Hematopoietic multipotent progenitor cell (in vitro differentiated cells): ENCODE measurements at regions not wholly inside any gene's neighbourhood (a gene's known extent, or its start where the extent isn't known, plus 50 kb on each side); places are given as distances from the start of the nearest gene placed in this dataset.
A peak's percentile ranks its signal among the peaks of the same experiment; 100 is the strongest.
"Not testable (repeated sequence)": the region's sequence is repeated elsewhere in the genome, so short reads cannot be mapped to it uniquely, and the experiment has no call there.

ENCODE experiments used
- DNase-seq, 3 donors: peaks; one replicate each; pipeline ENCODE4 v3.0.0-alpha.2; 2011 to 2015; ENCODE audit warnings: low read depth in 2 of 3, low spot score in 2 of 3

DNA sequence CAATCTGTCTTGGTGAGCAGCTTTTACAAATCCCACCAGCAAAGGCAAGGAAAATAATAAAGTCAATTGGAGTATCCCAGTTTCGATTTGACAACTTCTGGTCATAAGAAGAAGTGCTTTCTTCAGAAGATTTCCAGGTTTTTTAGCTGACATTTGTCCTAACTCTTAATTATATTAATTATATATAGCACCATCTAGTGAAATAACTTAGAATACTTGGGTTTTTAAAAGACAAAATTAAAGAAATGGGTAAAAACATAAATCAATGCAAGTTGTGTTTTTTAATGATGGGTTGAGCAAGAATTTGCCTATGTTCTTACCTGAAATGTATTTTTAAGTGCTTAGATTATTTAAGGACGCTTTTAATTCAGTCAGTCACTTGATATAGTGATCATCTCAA is 421.8 kb downstream of the ACTL7B start:
- no peak for DNase-seq

- DNase-seq, result no peak
Measured at GRCh38 chr9:108430655-108431054, 425.1 kb downstream of the ACTL7B start.

GRCh38 chr9:108427751-108428150 is 428.0 kb downstream of the ACTL7B start:
- no peak for DNase-seq

DNA sequence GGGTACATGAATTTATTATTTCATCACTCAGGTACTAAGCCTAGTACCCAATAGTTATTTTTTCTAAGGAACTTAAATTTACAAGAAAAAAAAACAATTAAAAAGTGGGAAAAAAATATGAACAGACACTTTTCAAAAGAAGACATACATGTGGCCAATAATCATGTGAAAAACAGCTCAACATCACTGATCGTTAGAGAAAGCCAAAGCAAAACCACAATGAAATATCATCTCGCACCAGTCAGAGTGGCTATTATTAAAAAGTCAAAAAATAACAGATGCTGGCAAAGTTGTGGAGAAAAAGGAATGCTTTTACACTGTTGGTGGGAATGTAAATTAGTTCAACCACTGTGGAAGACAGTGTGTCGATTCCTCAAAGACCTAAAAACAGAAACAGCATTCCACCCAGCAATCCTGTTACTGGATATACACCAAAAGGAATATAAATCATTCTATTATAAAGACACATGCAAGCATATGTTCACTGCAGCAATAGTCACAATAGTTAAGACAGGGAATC is 429.3 kb downstream of the ACTL7B start:
- DNase-seq, result not testable (repeated sequence)

GRCh38 chr9:108423433-108423832 is 432.4 kb downstream of the ACTL7B start:
- DNase-seq, result no peak

GRCh38 chr9:108419379-108419778 is 436.4 kb downstream of the ACTL7B start:
- DNase-seq, result no peak

DNA sequence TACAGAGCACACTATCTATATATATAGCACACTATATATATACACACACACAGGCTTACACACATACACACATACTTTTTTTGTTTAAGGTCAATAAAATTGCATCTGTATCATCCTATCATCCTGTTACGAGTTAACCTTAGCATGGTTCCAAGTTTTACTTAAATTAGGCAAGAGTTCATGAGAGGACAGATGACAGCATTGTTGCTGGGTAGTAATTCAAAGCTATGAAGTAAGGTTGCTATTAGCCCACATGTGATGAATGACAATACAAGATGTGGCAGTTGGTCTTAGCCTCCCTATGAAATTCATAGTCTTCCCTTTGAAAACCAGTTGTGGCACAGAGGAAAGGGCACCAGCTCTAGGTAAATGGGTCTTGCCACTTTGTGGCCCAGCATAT is 438.1 kb downstream of the ACTL7B start:
- DNase-seq, result no peak

- no peak for DNase-seq
Measured at GRCh38 chr9:108417312-108417711, 438.5 kb downstream of the ACTL7B start.

- DNase-seq, result no peak
Measured at GRCh38 chr9:108416324-108416723, 439.5 kb downstream of the ACTL7B start.

DNA sequence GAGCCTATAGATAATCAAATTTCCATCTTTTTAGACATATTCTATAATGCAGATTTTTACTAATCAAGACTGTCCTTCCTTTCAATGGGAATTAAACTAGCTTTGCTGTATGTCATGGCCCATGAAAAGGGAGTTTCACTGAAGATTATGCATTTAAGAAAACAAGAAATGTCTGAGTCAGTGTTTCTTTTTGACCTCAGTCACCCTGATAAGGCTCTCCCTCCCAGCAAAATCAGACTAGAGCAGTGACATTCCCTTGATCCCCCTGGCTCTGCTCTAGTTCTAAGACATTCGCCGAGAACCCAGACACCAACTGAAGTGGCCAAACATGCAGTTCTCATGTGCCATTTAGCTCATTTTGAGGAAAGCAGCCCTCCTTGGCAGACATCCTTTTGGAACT is 442.0 kb downstream of the ACTL7B start:
- DNase-seq, result no peak

- peak in 1 of 3 donors; percentile 5 for DNase-seq
Measured at GRCh38 chr9:108412755-108413154, 443.0 kb downstream of the ACTL7B start.

- peak in 1 of 3 donors; percentile 15 for DNase-seq
Measured at GRCh38 chr9:108411632-108412031, 444.2 kb downstream of the ACTL7B start.

DNA sequence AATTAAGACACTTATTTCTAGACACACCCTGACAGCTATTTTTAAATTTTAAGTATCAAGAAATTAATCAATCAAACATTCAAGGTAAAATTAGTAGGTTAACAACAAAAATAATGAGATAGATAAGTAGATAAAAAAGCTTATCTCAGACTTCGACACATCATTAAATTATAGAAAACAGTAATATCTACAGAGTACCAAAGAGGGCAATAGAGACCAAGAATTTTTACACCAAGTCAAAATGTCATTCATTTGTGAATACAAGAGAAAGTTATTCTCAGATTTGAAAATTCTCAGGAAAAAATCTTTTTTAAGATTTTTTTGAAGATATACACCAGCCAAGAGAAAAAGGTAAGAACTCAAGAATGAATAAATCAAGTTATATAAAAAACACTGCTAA is 445.6 kb downstream of the ACTL7B start:
- DNase-seq, result no peak

GRCh38 chr9:108400297-108400696 is 455.5 kb downstream of the ACTL7B start:
- DNase-seq, result no peak

DNA sequence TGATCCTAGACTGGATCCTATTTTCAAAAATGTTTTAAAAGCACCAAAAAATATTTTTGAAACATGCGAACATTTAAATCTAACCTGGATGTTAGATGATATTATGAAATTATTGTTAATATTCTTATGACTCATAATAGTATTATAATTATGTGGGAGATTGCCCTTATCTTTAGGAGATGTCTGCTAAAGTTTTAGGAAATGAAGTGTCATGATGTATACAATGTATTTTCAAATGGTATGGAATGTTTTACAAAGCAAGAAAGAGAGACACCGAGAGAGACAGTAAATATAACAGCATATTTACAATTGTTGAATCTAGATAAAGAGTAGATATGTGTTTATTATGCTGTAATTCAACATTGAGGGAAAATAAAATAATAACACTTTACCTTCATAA is 455.9 kb downstream of the ACTL7B start:
- no peak for DNase-seq

DNA sequence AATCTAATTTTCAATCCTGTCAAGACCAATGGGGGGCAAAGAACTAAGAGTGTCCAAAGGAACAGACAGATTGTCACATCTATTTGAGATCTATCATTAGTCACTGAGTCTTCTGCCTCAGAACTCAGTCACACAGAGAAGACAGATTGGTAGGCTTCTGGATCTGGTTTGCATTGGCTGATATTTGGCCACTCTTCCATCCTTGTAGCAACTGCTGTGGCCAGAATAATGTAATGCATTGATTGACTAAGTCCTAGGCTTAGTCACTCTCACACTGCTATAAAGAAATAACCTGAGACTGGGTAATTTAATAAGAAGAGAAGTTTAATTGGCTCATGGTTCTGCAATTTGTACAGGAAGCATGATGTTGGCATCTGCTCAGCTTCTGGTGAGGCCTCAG is 458.5 kb downstream of the ACTL7B start:
- no peak for DNase-seq

- DNase-seq, result no peak
Measured at GRCh38 chr9:108396611-108397010, 459.2 kb downstream of the ACTL7B start.

DNA sequence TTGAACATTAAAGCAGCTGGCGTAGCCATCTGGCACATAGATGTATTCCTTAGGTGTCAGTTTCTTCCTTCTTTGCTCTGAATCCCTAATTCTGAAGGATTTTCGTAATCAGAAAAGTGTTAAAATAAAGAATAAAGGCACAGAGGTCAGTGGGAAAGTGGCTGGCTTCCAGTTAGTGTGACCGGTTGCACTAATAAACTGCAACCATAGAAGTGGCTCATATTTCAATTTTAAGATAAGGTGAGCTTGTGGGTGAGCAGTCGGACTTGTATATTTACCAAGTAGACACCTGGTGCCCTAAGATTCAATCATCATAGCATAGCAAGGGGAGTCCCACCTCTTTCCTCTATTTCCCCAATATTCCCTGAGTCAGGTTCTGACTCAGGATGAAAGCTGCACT is 459.6 kb downstream of the ACTL7B start:
- DNase-seq, result no peak

GRCh38 chr9:108395421-108395820 is 460.4 kb downstream of the ACTL7B start:
- DNase-seq, result no peak

- DNase-seq, result no peak
Measured at GRCh38 chr9:108394726-108395125, 461.1 kb downstream of the ACTL7B start.

- not testable (repeated sequence) for DNase-seq
Measured at GRCh38 chr9:108393481-108394001, 462.2 kb downstream of the ACTL7B start.

DNA sequence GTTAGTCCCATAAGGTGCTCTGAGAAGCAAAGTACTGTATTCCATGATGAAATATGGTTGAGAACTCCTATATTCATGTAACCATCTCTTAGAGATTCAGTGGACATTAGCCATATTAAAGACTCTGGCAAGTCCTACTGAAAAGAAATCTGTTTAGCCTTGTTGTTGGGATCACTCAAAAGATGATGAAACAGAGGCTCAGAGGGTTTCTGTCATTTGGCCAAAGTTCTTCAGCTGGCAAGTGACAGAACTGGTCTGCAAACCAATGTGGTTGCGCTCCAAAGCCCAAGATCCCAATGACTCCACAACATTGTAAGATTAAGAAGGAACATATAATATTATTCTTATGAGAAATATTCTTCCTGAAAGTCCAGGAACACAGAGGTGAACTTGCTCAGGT is 462.9 kb downstream of the ACTL7B start:
- DNase-seq, result no peak

DNA sequence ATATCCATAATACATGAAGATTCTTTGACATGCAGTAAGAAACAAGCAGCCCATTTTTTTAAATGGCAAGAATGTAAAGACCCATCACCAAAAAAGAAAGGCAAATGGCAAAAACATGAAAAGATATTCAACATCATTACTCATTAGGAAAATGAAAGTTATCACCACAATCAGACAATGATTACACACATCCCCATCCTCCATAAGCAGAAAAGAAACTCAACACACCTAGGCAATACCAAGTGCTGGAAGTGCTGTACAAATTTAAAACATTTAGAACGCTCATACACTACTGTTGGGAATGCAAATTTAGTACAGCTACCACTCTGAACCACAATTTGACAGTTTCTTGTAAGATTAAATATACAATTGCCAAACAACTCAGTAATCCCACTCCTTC is 466.7 kb downstream of the ACTL7B start:
- DNase-seq, result no peak
